Lower leg skin (tissue), 4 donors: ENCODE measurements at regions not wholly inside any gene's neighbourhood (a gene's known extent, or its start where the extent isn't known, plus 50 kb on each side); places are given as distances from the start of the nearest gene placed in this dataset.

ENCODE experiments used
- DNase-seq, 2 donors: peaks; one replicate each; pipeline ENCODE4 v3.0.0-alpha.2; 2019; ENCODE audit warnings: low spot score in 2 of 2
- H3K4me3 ChIP-seq: fragments of 200-600 bp; sonication (generic); 2 replicates; pipeline ENCODE4 v1.5.1; 2017; ENCODE audit warnings: mild to moderate bottlenecking, low read depth; ENCODE audit not compliant: poor library complexity, severe bottlenecking
- POLR2A ChIP-seq, 2 donors: fragments of 450-650 bp; IDR thresholded peaks; one replicate each; pipeline ENCODE4 v1.6.1; 2016 to 2017; ENCODE audit warnings: antibody characterized with exemption in 2 of 2, mild to moderate bottlenecking in 1 of 2, moderate library complexity in 1 of 2
- WGBS, 2 donors: methylation state at CpG; one replicate each; pipeline ENCODE4 v1.1.5; 2018; 5-methylcytosine and 5-hydroxymethylcytosine counted together
- intact Hi-C: fragments of 100-400 bp; cut with DNase I; formaldehyde crosslinking; loops from one replicate; pipeline ENCODE4 v1.15.0; 2023; ENCODE audit warnings: low total_unique reads
- TF ChIP-seq, protein P1 (sequence below), 3 donors: fragments of 450-650 bp; IDR thresholded peaks; one replicate each; pipeline ENCODE4 v1.5.1; 2016; ENCODE audit warnings: antibody characterized with exemption in 3 of 3, mild to moderate bottlenecking in 3 of 3, moderate library complexity in 2 of 3

DNA sequence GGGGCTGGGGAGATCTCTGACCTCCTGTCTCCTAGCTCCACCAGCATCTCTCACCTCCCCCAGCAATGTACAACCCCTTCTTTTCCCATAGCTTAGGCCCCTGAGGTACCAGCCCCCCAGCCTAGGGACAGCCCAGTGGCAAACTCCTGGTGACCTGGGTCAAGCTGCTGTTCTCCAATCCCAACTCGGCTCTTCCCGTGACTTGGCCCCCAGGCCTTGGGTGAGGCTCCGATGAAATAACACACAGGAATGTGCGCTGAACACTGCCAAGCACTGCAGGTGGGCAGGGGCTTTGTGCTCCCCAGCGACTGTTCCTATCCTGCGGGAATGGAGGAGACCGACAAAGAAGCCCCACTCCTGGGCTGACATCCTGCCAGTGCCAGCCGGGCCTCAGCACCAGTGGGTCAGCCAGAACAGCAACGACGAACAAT, 63.7 kb upstream of the AMZ2 start:
- TF ChIP-seq, protein P1, sequence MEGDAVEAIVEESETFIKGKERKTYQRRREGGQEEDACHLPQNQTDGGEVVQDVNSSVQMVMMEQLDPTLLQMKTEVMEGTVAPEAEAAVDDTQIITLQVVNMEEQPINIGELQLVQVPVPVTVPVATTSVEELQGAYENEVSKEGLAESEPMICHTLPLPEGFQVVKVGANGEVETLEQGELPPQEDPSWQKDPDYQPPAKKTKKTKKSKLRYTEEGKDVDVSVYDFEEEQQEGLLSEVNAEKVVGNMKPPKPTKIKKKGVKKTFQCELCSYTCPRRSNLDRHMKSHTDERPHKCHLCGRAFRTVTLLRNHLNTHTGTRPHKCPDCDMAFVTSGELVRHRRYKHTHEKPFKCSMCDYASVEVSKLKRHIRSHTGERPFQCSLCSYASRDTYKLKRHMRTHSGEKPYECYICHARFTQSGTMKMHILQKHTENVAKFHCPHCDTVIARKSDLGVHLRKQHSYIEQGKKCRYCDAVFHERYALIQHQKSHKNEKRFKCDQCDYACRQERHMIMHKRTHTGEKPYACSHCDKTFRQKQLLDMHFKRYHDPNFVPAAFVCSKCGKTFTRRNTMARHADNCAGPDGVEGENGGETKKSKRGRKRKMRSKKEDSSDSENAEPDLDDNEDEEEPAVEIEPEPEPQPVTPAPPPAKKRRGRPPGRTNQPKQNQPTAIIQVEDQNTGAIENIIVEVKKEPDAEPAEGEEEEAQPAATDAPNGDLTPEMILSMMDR (IDR thresholded peaks at IDR 0.05) = no peak
- no peak for TF ChIP-seq POLR2A (IDR thresholded peaks at IDR 0.05)
- no peak overlapping the region for H3K4me3 ChIP-seq
- peak in 1 of 2 donors; percentile 81 for DNase-seq
- WGBS, 2 donors = 47 to 51% methylated on average over 10 of the region's 10 CpGs
- intact Hi-C loops = no loop called here

DNA sequence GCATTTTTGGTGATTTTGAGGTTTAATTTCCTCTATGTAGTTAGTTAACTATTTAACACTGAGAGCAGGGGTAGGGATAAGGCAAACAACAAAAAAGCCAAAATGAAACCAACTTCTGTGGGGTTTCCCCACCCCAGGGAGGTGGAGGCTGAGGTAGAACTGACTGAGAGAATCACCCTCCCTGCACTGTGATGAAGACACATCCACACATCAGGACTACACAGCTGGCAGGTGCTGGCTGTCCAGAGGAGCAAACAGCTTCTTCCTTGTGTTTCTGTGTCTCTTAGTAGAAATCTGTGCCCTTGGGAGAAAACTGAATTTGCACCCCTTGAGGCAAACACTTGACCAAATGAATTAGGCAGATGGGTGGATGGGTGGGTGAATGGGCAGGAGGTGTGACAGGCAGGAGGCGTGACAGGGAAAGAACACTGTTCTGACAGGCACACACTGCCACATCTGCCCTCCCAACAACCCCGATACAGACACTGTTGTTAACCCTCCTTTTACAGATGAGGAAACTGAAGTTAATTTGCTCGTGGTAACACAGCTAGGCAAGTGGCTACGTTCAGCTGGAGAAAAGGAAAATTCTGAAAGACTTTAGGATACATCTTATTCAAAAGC, 62.9 kb upstream of the AMZ2 start:
- WGBS, 2 donors = 57 to 64% methylated on average over 4 of the region's 4 CpGs
- DNase-seq = peak; percentile 8 to 32
- no peak for TF ChIP-seq POLR2A (IDR thresholded peaks at IDR 0.05)
- TF ChIP-seq, protein P1 (IDR thresholded peaks at IDR 0.05) = no peak
- H3K4me3 ChIP-seq = no peak overlapping the region
- intact Hi-C loops = no loop called here

DNA sequence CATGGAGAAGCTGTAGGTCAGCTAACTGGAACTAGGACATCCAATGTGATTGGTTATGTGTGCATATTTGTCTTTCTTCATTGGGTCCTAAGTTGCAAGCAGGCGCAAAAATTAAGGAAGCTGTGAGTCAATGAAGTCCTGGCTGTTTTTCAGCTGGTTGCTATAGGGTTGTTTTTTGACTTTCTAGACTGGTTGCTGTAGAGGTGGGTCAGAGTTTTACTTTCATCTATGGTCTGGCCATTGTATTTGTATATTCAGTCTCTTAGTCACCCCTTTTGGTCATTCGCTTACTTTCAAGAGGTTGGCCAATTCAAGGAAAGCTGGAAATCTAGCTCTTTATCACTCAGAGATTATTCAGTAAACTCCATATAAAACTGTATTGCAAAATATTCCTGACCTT, 62.0 kb upstream of the AMZ2 start:
- TF ChIP-seq POLR2A (IDR thresholded peaks at IDR 0.05) = no peak
- TF ChIP-seq, protein P1 (IDR thresholded peaks at IDR 0.05) = no peak
- intact Hi-C loops = no loop called here
- WGBS, 2 donors = 93 to 97% methylated on average over 2 of the region's 2 CpGs
- DNase-seq = peak in 1 of 2 donors; percentile 18
- H3K4me3 ChIP-seq = no peak overlapping the region

DNA sequence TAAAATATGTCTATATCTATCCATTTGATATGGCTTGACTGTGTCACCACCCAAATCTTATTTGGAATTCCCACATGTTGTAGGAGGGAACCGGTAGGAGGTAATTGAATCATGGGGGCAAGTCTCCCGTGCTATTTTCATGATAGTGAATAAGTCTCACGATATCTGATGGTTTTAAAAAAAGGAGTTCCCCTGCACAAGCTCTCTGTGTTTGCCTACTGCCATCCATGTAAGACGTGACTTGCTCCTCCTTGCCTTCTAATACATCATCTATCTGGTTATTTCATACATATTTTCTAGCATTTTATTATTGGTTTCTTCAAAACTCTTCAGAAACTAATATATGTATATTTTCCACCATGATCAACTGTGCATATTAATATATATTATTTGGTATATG, 57.3 kb upstream of the AMZ2 start:
- TF ChIP-seq, protein P1 (IDR thresholded peaks at IDR 0.05) = no peak
- TF ChIP-seq POLR2A (IDR thresholded peaks at IDR 0.05) = no peak
- no peak for DNase-seq
- no peak overlapping the region for H3K4me3 ChIP-seq
- intact Hi-C loops = no loop called here
- 86 to 89% methylated on average over 4 of the region's 4 CpGs for WGBS, 2 donors

DNA sequence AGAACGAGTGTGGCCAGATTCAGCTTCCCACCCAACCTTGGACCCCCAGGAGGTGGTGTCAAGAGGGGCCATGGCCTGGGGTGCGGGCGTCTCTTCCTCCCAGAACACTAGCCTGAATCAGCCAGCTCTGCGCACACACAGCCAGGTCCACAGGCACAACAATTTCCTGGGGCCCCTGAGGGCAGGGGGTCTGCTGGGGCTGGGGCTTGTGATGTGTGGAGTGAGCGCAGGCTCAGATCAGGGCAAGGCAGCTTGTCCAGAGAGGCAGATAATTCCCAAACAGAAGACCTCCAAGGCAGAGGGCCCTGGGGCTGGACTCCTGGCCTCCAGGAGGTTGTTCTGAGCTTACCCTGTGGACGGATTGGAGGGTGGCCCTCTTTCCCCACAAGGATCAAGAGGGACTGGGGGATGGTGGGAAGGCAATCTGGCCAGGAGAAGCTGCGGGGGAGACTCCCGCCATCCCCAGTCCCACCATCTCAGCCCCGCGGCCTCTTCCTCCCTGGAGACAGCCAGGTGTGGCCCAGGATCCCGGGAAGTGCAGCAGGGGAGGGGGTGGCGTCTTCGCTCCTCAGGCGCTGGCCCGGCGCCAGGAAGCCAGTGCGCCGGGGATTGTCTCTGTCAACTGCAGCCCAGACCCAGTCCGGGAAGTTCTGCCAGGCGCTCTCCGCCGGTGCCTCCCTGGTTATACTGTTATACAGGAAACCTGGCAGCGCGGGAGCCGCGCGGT, 52.0 kb upstream of the AMZ2 start:
- no peak for DNase-seq
- intact Hi-C loops = no loop called here
- 20 to 39% methylated on average over 14 to 27 of the region's 27 CpGs for WGBS, 2 donors
- TF ChIP-seq POLR2A (IDR thresholded peaks at IDR 0.05) = no peak
- TF ChIP-seq, protein P1 (IDR thresholded peaks at IDR 0.05) = no peak
- no peak overlapping the region for H3K4me3 ChIP-seq
